ENCODE measurements at regions not wholly inside any gene's neighbourhood (a gene's known extent, or its start where the extent isn't known, plus 50 kb on each side); places are given as distances from the start of the nearest gene placed in this dataset.
"Not testable (repeated sequence)": the region's sequence is repeated elsewhere in the genome, so short reads cannot be mapped to it uniquely, and the experiment has no call there.

GRCh38 chr9:67339216-67339615, 346.9 kb upstream of the SPATA31A3 start:
- intact Hi-C loops (cut with DNase I); ATAC-seq; DNase-seq: not testable (repeated sequence)

GRCh38 chr9:67338201-67338600, 345.9 kb upstream of the SPATA31A3 start:
- DNase-seq; ATAC-seq; intact Hi-C loops (cut with DNase I): not testable (repeated sequence)

GRCh38 chr9:67334727-67335572, 342.6 kb upstream of the SPATA31A3 start:
- DNase-seq; intact Hi-C loops (cut with DNase I): not testable (repeated sequence)
- ATAC-seq = peak in 1 of 2 donors; percentile 64

- intact Hi-C loops (cut with DNase I); DNase-seq; ATAC-seq: not testable (repeated sequence)
Measured at GRCh38 chr9:67331634-67332033, 339.3 kb upstream of the SPATA31A3 start.

GRCh38 chr9:67313409-67313808, 321.1 kb upstream of the SPATA31A3 start:
- DNase-seq; ATAC-seq; intact Hi-C loops (cut with DNase I): not testable (repeated sequence)

- DNase-seq; ATAC-seq; intact Hi-C loops (cut with DNase I): not testable (repeated sequence)
Measured at GRCh38 chr9:67312504-67312903, 320.2 kb upstream of the SPATA31A3 start.

- ATAC-seq; intact Hi-C loops (cut with DNase I); DNase-seq: not testable (repeated sequence)
Measured at GRCh38 chr9:67307109-67307508, 314.8 kb upstream of the SPATA31A3 start.

- ATAC-seq; intact Hi-C loops (cut with DNase I): not testable (repeated sequence)
Measured at GRCh38 chr9:67288797-67289196, 296.4 kb upstream of the SPATA31A3 start.

GRCh38 chr9:67288117-67288735, 295.9 kb upstream of the SPATA31A3 start:
- DNase-seq; intact Hi-C loops (cut with DNase I): not testable (repeated sequence)
- ATAC-seq = peak; percentile 44 to 65

More at GRCh38 chr9:67288797-67289196, 296.4 kb upstream of the SPATA31A3 start:
- DNase-seq = not testable (repeated sequence)

- ATAC-seq; intact Hi-C loops (cut with DNase I); DNase-seq: not testable (repeated sequence)
Measured at GRCh38 chr9:67284299-67284698, 291.9 kb upstream of the SPATA31A3 start.

GRCh38 chr9:67281574-67281973, 289.2 kb upstream of the SPATA31A3 start:
- intact Hi-C loops (cut with DNase I); DNase-seq: not testable (repeated sequence)
- ATAC-seq = peak in 1 of 2 donors; percentile 97

- DNase-seq; intact Hi-C loops (cut with DNase I); ATAC-seq: not testable (repeated sequence)
Measured at GRCh38 chr9:67269692-67270091, 277.3 kb upstream of the SPATA31A3 start.

GRCh38 chr9:67257894-67258293, 265.5 kb upstream of the SPATA31A3 start:
- intact Hi-C loops (cut with DNase I); ATAC-seq; DNase-seq: not testable (repeated sequence)

GRCh38 chr9:67248967-67249366, 256.6 kb upstream of the SPATA31A3 start:
- ATAC-seq; intact Hi-C loops (cut with DNase I); DNase-seq: not testable (repeated sequence)

GRCh38 chr9:67212073-67212472, 219.7 kb upstream of the SPATA31A3 start:
- DNase-seq; intact Hi-C loops (cut with DNase I); ATAC-seq: not testable (repeated sequence)

GRCh38 chr9:67210842-67211241, 218.5 kb upstream of the SPATA31A3 start:
- ATAC-seq; DNase-seq; intact Hi-C loops (cut with DNase I): not testable (repeated sequence)

GRCh38 chr9:67208831-67209437, 216.6 kb upstream of the SPATA31A3 start:
- ATAC-seq; intact Hi-C loops (cut with DNase I): not testable (repeated sequence)

GRCh38 chr9:67196135-67196534, 203.8 kb upstream of the SPATA31A3 start:
- intact Hi-C loops (cut with DNase I); DNase-seq: not testable (repeated sequence)

More at GRCh38 chr9:67208831-67209437, 216.6 kb upstream of the SPATA31A3 start:
- not testable (repeated sequence) for DNase-seq

GRCh38 chr9:67195357-67195756, 203.0 kb upstream of the SPATA31A3 start:
- intact Hi-C loops (cut with DNase I); DNase-seq; ATAC-seq: not testable (repeated sequence)

More at GRCh38 chr9:67196135-67196534, 203.8 kb upstream of the SPATA31A3 start:
- ATAC-seq = not testable (repeated sequence)
